Stimulated activated CD8-positive, alpha-beta memory T cell treated with anti-CD3 and anti-CD28 coated beads, Interleukin-15, amount 100 ng/mL, for 48 hours (primary cell): ENCODE measurements at regions not wholly inside any gene's neighbourhood (a gene's known extent, or its start where the extent isn't known, plus 50 kb on each side); places are given as distances from the start of the nearest gene placed in this dataset.

ENCODE experiments used
- DNase-seq, 2 donors: peaks; one replicate each; pipeline ENCODE4 v3.0.0-alpha.2; 2020; ENCODE audit warnings: low read depth in 2 of 2

DNA sequence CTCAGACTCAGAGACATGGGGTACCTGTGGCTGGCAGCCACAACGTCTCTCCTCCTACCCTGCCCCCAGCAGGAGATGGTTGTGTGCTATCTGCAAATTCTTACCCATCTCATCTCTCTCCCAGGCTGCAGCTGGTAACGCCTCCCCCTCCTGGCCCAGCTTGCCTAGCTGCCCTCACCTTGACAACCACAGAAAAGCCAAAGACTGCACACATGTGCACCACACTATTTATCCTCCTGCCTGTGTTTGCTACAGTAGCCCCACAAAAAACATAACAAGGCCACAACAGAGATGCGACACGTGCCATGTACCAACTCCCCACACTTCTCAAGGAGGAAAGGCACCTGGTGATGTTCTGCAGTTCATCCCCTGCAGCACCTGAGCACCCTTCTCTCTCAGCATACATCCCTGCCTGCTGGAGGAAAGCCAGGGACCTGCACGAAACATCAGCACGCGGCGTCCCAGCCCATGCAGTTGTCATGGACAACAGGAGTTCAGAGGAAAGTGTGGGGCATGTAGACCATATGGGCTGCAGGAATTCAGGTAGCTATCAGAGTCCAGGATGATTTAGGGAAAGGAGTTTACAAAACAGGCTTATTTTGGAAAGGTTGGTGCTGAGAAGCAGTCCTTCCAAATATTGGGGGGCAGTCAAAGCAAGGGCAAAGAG lies 168.7 kb downstream of the C5orf15 start:
- no peak for DNase-seq

DNA sequence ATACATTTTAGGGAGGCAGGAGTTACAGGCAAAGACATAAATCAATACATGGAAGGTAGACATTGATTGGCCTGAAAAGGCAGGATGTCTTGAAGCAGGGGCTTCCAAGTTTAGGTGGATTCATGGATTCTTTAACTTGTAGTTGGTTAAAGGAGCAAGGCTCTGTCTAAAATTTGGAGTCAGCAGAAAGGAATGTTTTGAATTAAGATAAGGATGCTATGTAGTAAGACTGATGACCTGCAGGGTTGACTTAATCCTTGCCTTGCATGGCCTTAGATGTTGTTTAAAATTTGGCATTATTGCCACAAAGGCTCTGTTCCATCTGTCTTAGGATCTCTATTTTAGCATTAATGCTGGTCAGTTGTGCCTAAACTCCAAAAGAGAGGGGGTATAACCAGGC lies 171.3 kb downstream of the C5orf15 start:
- no peak for DNase-seq

DNA sequence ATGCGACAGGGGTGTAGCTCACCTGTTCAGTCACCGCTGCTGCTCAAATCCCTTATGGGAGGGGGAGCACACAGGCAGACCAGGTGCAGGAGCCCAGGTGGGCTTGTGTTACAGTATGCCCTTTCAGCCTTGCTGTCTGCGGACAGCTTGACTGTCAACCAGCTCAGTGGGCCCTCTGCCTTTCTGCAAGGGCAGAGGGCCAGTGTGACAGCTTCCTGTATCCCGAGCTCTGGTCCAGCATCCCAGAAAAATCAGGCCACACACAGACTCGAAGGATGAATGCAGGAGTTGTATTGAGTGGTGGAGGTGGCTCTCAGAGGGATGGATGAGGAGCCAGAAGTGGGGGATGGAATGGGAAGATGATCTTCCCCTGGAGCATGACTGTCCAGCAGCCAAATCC lies 172.2 kb downstream of the C5orf15 start:
- no peak for DNase-seq

DNA sequence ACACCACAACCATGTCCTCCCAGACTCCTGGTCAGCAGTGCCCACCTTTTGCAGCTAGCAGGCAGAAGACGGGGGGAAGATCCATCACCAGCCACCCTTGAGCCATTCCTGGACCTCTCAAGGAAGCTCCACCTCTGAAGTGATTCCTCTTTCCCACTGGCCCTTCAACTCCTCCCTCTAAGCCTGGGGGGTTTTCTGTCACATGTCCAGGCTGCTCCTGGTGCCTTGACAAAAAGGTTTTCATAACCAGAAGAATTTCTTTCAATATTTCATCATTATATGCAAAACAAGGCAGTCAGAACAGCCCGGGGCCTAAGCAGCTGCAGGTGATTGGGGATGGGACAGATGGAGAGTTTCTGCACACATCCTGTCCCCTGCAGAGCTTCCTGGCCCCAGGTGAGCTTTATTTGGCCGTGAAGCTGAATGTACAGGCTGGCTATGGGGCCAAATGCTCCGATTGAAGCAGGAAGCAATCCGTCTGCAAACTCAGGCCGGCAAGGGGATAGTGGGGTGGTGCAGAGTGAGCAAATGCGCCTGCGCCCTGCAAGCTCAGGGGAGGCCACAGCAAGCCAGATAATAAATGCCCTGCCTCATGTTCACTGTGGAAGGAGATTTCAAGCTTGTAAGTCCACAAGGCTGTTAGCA lies 173.5 kb downstream of the C5orf15 start:
- no peak for DNase-seq

DNA sequence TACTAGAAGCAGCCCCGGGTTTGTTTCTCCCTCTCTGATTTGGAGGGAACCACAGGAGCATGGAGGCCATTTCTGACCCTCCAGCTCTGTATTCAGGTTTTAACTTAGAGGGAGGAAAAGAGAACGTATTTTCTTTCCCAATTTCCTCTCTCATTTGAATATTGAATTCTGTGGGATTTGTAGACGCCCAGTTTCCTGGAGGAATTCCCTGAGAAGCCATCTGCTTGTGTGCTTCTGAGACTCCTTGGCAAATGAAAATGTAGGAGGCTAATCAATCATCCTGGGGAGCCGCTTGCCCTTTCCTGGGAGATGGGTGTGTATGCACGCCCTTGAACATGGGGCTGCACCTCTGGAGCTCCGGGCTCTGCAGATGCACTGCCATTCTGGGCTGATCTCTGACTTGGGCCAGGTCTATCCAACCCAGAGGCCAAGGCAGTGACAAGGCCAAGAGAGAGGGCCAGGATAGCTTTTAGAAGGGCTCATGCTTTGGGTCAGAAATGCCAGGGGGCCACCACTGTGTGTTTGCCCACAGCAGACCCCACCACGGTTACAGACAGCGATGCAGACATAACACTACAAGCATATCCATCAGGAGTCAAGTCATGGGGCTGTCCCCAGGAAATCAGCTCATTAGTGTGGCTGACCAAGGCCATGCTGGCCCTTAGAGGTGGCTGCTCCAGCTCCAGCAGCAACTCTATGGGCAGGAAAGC lies 174.5 kb downstream of the C5orf15 start:
- no peak for DNase-seq

DNA sequence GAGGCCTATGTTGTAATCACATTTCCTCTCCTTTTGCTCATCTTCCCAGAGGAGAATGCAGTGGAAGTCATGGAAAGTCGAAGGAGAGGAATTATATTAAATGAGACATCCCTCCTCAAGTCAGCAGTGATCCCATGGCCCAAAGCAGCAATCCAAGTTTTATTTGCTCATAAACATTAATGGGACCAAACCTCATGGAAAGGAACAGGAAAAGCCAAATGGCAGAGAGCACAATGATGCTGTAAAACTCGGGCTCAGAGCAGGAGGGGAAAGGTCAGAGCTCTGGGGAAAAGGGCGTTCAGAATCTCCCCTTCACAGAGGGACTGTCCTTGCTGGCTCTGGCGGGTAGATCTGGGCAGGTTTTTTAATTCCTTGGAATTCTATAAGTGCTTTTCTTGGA lies 175.8 kb downstream of the C5orf15 start:
- no peak for DNase-seq

DNA sequence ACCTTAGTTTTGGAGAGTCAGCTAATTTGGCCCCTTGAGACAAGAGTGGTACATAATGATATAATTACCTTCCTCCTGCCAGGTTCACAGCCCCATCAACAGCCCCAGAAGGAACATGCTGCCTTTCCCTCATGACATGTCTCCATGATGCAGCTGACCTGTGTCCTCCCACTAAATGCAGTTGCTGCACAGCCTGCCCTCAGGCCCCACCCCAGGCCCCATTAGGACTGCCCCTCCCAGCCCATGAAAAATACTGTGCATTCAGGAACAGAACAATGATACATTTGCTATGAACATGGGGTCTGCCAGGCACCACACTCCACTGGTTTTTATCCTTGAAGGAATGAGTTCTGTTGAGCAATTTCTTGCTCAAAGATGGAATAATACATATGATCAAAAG lies 176.4 kb downstream of the C5orf15 start:
- DNase-seq: no peak

DNA sequence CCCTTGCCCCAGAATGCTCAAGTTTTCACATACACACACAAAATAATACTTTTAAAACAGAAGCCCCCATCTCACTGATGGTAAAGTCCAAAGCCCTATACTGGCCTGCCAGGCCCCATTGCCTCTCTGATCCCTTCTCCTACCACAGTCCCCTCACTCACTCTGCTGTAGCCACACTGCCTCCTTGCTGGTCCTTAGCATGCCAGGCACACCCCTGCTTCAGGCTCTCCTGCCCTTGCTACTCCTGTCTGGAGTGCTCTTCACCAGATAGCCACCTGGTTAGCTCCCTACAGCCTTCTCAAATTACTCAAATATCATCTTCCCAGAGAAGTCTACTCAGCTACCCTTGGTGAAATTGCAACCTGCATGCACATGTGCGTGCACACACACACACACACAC lies 177.5 kb downstream of the C5orf15 start:
- DNase-seq: no peak

DNA sequence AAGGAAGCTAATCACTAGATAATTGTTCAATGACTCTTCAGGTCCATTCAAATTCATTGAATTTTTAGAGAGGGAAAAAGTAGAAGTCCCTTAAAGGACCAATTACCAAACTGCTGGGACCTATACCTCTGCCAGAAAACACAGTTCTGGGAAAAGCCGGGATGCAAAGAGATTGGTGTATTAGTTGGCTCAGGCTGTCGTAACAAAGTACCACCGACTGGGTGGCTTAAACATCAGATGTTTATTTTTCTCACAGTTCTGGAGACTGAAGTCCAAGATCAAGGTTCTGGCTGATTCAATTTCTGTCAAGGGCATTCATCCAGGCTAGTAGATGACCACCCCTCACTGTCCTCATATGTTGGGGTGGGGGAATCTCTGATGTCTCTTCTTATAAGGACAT lies 177.1 kb upstream of the FSTL4 start:
- DNase-seq: no peak

DNA sequence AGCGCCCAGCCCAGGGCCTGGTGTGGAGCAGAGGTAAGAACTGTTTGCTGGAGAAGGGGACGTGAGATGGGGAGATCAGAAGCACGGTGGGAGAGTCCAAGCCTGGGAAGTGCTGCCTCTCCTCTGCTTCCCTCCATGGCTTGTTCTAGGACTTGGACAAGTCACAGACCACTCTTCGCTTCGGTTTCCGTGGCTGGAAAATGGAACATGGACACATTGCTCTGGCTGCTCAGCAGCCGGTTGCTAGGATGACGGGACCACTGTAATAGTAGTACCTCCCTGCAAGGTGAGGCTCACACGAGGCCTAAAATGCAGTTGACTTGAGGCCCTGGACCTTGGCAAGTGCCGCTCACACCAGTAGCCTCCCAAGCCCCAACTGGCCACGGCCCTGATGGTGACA lies 175.8 kb upstream of the FSTL4 start:
- no peak for DNase-seq

DNA sequence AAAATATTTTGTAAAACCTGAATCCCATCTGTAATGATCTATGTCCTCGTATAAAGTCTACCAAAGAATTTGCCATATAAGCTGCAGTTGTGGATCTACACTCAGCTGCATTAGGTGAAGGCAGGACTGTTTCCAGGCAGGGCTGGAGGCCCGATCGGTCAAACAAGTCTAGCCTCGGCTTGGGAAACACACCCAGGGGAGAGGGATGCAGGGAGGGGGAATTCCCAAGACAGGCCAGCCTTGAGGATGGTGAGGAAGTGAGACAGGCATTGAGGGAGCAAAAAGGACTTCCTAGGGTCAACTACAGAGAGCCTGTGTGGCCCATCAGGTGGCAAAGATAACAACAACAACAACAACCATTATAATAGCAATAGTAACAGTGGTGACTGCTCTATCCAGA lies 174.1 kb upstream of the FSTL4 start:
- no peak for DNase-seq

DNA sequence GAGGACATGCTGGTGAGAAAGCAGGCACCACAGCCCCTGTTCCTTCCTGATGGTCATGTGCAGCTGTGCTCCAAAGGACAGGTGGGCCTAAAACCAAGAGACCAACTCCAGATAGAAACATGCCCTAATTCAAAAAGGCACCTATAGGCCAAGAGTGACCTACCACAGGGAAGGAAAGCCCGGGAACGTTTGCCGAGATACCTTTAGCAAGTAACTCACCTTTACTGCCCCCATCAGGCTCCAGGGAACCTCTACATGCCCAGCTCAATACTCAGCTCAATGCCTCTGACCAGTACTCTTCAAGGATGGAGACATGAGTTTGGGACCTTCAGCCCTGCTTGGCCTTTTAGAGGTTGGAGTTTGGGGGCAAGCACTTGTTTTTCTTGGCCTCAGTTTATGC lies 172.8 kb upstream of the FSTL4 start:
- no peak for DNase-seq

DNA sequence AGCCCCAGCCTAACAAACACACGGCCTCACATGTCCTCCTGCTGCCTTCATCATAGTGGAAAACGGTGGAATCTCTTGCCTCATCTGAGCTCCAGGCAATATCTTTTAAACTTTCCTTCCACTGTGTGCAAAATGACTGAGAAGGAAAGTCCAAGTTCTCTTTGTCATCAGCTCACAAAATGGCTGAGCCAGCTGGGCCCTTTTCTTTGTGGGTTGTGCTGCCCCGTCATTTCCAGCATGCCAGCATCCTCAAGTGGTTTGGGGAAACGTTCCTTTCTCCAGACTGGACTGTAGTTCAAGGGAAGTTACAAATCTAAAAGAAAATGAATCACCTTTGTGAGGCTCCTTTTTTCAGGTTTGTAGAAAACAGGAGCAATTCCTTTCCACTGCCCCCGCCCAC lies 171.1 kb upstream of the FSTL4 start:
- no peak for DNase-seq

DNA sequence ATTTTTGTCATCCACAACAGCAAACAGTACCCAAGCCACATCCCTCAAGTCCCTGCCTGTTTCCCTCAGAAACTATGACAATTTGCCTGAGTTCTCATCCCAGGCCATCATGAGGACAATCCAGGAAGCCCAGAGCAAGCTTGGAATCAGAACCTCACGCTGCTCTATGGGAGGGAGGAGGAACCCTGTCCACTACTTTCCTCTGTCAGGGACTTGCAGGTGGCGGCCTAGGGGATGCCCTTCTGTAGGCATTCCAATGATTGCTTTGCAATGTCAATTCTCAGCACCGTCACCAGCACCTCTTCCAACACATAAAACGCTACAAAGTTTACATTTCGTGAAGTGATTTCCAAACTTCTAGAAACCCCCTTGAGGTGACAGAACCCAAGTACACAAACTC lies 170.4 kb upstream of the FSTL4 start:
- DNase-seq: no peak

DNA sequence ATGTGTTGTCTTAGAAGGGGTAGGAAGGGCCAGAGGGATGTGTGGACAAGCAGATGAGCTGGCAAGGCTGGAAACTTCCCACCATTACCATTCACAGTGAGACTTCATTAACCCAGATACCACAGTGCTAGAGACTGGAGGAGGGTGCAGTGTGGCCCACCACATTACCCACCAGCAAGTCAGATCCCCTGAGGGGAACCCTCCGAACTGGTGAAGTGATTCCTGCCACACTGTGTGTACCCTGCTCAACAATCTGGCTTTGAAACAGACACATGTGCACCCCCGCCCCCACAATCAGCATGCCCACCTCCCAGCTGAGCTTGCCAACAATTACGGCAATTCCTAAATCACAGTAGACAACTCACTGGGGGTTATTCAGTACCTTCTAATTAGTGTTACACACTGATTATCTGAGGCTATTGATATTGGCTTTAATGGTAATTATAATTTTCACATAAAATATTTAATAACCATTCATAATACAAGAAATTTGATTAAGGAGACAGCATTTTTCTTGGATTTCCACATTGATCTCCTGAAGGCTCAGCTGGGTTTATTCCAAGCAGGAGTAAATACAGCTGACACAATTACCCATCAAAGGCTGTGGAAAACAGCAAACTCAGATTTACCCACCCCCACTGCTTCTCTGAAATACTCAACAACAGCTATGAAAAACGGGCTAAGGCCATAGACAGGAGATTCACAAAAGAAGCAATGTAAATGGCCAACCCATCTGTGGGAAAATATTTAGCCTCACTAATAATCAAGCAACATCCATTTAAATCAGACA lies 169.3 kb upstream of the FSTL4 start:
- no peak for DNase-seq

DNA sequence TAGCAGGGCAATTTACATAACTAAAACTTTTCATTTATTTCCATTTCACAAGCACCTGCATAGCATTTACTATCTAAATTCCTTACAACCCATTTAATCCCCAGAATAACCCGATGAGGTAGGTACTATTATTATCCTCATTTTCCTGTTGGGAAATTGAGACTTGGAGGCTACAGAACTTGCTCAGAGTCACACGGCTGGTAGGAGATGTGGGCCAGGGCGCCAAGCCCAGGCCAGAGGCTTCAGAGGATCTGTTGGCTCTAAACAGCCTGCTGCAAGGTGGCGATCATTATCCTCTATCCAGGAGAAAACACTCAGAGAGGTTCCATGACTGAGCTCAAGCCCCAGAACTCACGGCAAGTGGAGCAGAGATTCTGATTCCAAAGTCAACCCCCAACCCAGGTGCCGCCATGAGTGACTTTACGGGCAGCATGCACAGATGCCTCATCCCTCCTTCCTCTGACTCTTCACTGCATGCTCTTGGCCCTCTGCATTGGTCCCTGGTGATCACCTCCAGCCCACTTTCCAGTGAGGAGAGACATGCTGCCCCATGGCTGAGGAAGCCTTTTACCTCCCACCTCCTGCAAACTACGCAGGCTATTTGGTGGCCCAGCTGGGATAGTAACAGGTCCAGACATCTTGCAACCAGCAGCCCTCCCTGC lies 168.4 kb upstream of the FSTL4 start:
- DNase-seq: no peak

DNA sequence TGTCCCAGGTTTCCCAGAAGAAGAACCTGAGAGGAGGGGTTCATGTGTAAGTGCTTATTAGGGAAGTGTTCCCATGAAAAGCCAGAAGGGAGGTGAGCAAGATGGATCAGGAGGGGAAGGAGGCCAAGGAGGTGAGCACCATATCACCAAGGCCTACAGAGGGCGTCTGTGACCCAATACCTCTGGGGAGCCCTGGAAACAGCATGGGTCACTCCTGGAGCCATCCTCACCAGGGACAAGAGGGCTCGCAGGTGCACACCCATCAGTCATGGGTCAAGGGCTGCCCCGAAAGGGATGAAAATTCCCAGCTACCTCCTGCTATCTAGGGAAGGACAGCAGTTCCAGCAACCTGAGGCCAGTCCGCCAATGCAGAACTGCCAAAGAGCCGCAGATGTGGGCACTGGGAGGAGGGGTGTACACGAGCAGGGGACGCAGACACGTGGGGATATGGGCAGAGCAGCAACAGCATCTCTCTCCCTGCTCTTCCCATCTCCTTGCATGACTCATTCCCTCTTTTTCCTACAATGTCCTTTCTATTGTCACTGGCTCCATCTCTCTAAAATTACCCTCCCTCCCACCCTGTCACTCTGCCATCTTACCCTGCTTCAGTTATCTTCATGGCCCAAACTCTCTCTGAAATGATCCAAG lies 167.6 kb upstream of the FSTL4 start:
- no peak for DNase-seq

DNA sequence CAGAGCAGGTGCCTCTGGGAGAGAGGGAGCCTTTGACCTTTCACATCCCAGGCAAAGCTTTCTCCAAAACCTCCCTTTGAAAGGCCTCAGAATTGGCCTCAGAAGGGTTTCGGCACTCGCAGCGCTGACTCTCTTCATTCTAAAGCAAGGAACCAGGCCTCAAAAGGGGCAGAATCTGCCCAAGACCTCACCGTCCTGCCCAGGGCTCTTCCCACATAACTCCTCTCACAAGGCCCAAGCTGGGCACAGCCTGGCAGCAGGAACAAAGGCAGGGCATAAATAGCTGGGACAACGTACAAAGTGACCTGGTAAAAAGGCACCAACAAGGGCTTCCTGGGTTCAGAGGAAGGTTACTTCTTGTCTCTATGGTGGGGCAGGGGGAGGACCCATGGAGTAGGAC lies 166.3 kb upstream of the FSTL4 start:
- no peak for DNase-seq

DNA sequence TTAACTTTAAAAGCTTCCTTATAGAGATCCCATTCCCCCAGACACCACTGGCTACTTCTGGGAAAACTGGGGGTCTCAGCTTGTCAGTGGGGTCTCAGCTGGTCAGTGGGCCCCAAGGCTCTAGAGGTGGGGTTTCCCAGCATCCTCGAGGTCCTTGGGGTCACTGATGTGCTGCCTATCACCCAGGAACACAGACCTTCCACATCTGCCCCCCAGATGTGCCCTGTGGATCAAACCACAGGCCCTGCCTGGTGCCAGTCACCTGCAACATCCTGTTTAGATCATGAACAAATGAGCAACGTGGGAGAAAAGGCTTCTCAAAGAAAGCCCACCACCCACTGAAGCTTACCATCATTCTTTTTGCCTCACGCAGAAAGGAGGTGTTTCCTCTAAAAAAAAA lies 165.6 kb upstream of the FSTL4 start:
- no peak for DNase-seq

DNA sequence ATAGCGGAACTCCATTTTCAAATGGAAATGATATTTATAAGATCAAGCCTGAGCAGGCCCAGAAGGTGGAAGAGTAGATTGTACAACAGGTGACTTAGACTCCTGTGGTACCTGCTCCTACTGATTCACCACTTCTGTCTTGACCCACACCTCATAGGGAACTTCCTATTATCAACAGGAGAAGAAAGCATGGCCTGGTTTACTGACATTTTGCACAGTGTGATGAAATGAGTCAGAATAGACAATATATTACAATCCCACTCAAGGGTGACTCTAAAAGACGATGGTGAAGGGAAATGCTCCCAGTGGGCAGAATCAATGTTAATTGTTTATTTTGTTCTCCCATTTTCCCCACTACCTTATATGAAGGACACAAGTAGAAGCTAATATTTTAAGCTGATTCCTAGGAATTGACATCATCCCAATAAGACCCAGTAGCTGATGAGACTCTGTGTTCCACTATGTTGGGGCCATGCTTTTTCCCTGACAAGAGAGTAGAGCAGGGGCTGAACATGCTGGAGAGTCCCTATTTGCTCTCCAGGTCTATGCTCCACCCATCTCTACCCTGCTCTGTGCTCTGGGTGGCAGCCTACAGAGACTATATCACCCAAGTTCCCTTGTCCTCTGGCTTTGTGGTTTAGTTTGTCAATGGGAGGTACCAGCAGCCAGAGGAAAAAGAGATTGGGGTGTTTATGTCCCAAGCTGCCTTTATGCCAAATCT lies 163.4 kb upstream of the FSTL4 start:
- no peak for DNase-seq
